HTR-8/SVneo (cell line): ENCODE measurements at regions not wholly inside any gene's neighbourhood (a gene's known extent, or its start where the extent isn't known, plus 50 kb on each side); places are given as distances from the start of the nearest gene placed in this dataset.

Source experiments
- DNase-seq: peaks from one replicate; pipeline ENCODE4 v3.0.0; 2011; ENCODE audit warnings: low spot score, mixed read lengths; ENCODE audit not compliant: insufficient read length
- FAIRE-seq: peaks from 2 replicates; lab custom pipeline; 2011; peaks lifted over from hg19 to GRCh38; lab: Jason Lieb, UNC

DNA sequence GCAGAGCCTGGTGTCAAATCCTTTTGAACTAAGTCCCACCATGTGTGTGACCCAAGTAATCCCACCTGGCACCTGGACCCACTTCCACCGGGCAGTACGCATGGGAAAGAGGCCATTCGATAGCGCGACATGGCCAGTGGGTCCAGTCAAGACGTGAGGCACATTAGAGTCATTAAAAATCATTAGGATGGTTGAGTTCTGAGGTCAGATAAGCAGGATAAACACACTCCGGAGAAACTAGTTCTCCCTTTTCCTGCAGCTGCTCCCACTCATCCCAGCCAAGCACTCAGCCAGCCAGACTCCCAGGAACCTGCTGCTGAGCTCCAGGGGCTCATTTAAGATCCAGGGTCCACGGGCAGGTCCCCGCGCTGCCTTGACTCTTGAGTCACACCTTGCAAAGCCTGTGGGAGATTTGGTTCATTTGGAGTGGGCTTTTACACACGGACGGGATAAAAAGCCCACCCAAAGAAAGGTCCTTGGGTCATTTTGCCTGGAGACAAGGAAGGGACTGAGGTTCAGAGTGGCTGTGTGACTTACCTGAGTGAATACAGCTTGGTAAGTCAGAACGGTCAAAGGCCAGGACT lies 313.9 kb downstream of the BCL11B start:
- DNase-seq (no peak), FAIRE-seq (no peak)

- no peak for FAIRE-seq
Measured at GRCh38 chr14:98958632-98959031, 313.4 kb downstream of the BCL11B start.

GRCh38 chr14:98959410-98959809 lies 312.6 kb downstream of the BCL11B start:
- FAIRE-seq (no peak), DNase-seq (no peak)

More at GRCh38 chr14:98958632-98959031, 313.4 kb downstream of the BCL11B start:
- DNase-seq, result no peak

GRCh38 chr14:98959958-98960616 lies 311.9 kb downstream of the BCL11B start:
- no peak for DNase-seq
- no peak for FAIRE-seq

- no peak for FAIRE-seq
Measured at GRCh38 chr14:98960617-98961013, 311.4 kb downstream of the BCL11B start.

DNA sequence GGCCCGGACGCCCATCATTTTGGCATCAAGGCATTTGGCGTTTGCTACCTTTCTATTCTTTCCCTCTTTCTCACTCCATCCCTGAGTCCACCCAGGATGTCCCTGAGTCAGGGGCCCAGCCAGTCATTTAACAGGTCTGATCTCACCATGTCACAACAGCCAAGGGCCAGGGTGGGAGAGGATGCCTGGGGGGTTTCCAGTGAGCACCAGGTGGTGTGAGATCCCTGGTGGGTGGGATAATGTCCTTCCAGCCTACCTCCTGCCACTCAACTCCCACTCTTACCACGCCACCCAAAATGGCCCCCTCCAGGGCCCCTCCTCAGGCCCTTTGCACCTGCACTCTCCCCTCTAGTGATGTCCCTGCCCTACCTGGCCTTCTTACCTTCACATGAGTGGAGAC lies 310.8 kb downstream of the BCL11B start:
- no peak for DNase-seq
- FAIRE-seq, result no peak

More at GRCh38 chr14:98960617-98961013, 311.4 kb downstream of the BCL11B start:
- no peak for DNase-seq

DNA sequence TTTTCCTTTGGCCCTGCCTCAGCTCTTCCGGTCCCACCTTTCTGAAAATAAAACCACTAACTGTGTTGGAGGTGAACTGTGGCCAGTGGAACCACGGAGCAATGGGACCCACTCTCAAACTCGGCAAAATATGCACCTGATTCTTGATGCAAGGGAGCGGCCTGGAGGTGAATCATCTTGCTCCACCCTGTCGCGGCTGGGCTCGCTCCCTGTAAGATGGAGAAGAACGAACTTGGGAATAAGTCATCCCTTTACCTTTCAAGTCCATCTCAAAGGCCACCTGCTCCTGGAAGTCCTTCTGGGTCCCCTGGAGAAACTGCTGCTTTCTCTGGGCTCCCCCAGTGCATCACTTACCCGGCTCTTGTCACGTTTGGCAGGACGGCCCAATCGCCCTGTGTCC lies 309.9 kb downstream of the BCL11B start:
- FAIRE-seq, result no peak
- no peak for DNase-seq

GRCh38 chr14:98963610-98964009 lies 308.4 kb downstream of the BCL11B start:
- no peak for FAIRE-seq

DNA sequence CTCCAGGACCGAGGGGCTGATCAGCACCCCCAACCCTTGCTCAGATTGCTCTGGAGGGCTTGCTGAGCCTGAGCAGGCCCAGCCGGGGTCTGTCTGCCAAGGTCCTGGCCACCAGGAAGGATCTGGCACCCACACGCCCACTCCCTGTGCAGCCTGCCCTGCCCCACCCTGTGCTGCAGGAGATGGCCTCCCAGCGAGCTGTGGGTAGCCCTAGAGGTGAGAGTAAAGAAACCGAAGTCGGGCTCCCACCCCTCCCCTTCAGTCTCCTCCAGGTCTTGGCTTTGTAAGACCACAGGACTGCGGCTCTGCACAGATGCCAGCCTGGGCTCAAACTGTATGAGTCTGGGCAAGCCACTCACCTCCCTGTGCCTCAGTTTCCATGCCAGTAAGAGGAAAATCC lies 307.8 kb downstream of the BCL11B start:
- DNase-seq, result no peak
- FAIRE-seq, result no peak

More at GRCh38 chr14:98963610-98964009, 308.4 kb downstream of the BCL11B start:
- DNase-seq, result no peak

- DNase-seq, result no peak
- FAIRE-seq, result no peak
Measured at GRCh38 chr14:98965076-98965475, 306.9 kb downstream of the BCL11B start.

DNA sequence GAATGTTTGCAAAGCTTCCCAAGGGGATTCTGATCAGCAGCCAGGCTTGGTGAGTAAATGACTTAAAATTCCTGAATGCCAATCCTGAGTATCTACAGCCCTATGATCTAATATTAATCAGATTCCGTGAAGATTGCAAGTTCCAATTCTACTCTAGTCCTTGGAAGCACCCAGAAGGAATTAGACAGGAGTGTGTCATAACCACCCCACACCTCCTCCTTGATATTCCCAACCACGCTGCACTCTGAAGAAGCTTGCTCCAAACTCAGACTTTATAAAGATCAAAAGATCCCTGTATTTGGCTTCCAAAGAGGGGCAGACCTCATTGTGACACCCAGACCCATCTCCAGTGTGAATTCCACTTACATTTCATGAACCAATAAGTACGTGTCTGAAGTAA lies 306.0 kb downstream of the BCL11B start:
- DNase-seq, result no peak
- FAIRE-seq, result no peak

GRCh38 chr14:98966475-98967162 lies 305.4 kb downstream of the BCL11B start:
- no peak for DNase-seq

GRCh38 chr14:98974113-98974512 lies 297.9 kb downstream of the BCL11B start:
- DNase-seq (no peak), FAIRE-seq (no peak)

More at GRCh38 chr14:98966475-98967162, 305.4 kb downstream of the BCL11B start:
- FAIRE-seq, result no peak

DNA sequence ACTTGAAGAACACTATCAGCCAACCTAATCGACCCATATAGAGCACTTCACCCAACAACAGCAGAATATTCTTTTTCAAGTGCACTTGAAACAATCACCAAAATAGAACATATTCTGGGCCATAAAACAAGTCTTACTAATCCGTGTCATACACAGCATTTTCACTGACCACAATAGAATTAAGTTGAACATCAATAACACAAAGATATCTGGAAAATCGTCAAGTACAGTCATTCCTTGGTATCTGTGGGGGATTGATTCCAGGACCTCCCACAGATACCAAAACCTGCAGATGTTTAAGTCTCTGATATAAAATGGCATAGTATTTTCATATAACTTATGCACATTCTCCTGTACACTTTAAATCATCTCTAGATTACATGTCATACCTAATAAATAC lies 295.7 kb downstream of the BCL11B start:
- DNase-seq (no peak), FAIRE-seq (no peak)

GRCh38 chr14:98977451-98977850 lies 294.5 kb downstream of the BCL11B start:
- no peak for DNase-seq
- no peak for FAIRE-seq

DNA sequence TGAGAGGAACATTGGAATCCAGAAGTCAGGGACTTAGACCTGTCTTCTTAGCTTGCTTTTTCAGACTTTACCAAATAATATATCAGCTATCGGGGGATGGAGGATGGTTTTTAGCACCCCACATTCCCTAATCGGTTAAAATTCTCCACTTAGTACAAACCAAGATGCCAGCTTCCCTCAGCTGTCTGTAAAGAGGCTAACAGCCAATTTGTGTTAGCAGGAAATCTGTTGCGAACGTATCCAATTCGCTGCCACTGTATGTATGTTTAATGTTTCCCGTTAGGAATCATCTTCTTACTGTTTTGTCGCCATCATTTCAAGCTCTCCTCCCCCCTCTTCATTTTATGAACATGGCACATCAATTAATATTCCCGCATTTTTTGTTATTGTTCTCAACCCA lies 289.0 kb downstream of the BCL11B start:
- FAIRE-seq (no peak), DNase-seq (no peak)

DNA sequence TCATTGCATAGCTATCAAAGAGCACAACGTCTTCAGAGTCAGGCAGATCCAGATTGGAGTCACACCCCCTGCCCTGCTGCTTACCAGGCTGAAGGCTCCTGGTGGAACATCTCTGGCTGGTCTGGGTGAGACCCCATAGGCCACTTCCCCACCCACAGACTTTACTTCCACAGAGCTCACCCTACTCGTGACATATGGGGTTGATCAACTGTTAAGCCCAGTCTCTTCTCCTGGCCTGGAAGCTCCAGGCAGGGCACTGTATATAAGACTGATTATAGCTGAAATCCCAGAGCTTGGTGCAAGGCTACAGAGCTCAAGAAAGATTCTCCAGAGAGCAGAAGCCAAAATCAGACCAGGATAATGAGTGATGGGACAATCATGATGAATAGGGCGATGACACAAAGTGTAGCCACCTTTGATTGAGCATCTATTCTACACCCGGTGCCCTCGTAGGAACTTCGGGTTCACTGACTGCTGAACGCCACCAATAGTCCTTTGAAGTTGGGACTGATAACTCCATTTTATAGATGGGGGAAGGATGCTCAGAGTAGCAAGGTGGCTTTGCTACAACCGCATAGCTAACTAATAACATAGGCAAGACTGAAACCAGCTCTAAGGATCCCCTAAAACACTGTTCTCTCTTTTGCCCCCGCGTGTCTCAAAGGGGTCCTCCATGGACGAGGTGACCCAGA lies 287.8 kb downstream of the BCL11B start:
- no peak for FAIRE-seq
- no peak for DNase-seq

GRCh38 chr14:98984719-98985041 lies 287.3 kb downstream of the BCL11B start:
- no peak for DNase-seq
- FAIRE-seq, result no peak

DNA sequence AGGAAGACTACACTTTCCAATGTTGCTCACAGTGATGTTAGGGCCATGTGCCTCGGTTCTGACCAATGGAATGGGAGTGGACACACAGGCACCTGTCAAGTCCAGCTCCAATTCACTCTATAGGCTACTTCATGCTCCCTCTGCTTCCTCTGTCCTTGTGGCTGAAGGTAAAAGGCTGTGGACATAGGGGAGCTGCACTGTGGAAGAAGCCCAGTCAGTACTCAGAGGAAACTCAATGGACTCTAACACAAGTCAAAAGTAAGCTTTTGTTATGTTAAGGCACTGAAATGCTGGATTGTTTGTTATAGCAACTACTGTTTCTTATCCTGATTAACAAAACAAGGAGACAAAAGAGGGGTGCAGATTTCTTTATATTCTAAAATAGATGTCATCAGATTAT lies 278.2 kb downstream of the BCL11B start:
- no peak for FAIRE-seq

DNA sequence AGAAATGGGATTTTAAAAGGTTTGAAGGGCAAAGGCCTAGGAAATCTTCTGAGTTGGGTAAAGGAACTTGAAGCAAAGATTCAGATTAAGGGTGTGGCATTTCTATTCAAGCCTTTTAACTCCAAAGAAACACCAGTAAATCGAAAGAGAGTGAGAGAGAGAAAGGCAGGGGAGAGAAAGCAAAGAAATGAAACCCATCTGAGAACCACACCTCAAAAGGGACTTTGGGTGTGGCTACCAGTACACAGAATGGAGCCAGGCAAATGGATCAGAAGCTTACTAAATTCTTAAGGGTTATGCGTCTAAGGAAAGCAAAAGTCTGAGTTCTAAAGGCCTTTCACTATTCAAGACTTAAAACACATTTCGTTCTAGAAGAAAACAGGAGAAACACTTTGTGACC lies 277.4 kb downstream of the BCL11B start:
- FAIRE-seq (no peak), DNase-seq (no peak)

More for the DNA sequence above, 278.2 kb downstream of the BCL11B start:
- no peak for DNase-seq
